Epidermal melanocyte (primary cell): ENCODE measurements at regions not wholly inside any gene's neighbourhood (a gene's known extent, or its start where the extent isn't known, plus 50 kb on each side); places are given as distances from the start of the nearest gene placed in this dataset.
A peak's percentile ranks its signal among the peaks of the same experiment; 100 is the strongest.
"Not testable (repeated sequence)": the region's sequence is repeated elsewhere in the genome, so short reads cannot be mapped to it uniquely, and the experiment has no call there.

Experiments
- DNase-seq: peaks from one replicate; pipeline ENCODE4 v3.0.0; 2011; ENCODE audit warnings: low spot score; ENCODE audit not compliant: insufficient read length

GRCh38 chrX:84611843-84612636 is 109.8 kb upstream of the HDX start:
- DNase-seq, result no peak

- DNase-seq, result no peak
Observed at GRCh38 chrX:84634201-84634782, 132.0 kb upstream of the HDX start.

GRCh38 chrX:84666086-84666485 is 163.8 kb upstream of the HDX start:
- no peak for DNase-seq

GRCh38 chrX:84690228-84690627 is 188.0 kb upstream of the HDX start:
- DNase-seq, result no peak

GRCh38 chrX:84709987-84710386 is 207.7 kb upstream of the HDX start:
- DNase-seq, result no peak

- no peak for DNase-seq
Observed at GRCh38 chrX:84710611-84711010, 208.4 kb upstream of the HDX start.

GRCh38 chrX:84712621-84713020 is 210.4 kb upstream of the HDX start:
- DNase-seq, result no peak

GRCh38 chrX:84715315-84715714 is 213.1 kb upstream of the HDX start:
- no peak for DNase-seq

GRCh38 chrX:84717343-84717742 is 215.1 kb upstream of the HDX start:
- DNase-seq, result no peak

GRCh38 chrX:84721416-84721815 is 219.2 kb upstream of the HDX start:
- no peak for DNase-seq

GRCh38 chrX:84724576-84724975 is 222.3 kb upstream of the HDX start:
- no peak for DNase-seq

GRCh38 chrX:84729408-84729807 is 227.2 kb upstream of the HDX start:
- DNase-seq, result no peak

- DNase-seq, result peak; percentile 17
Observed at GRCh38 chrX:84729809-84730208, 227.6 kb upstream of the HDX start.

- no peak for DNase-seq
Observed at GRCh38 chrX:84735025-84735424, 232.8 kb upstream of the HDX start.

GRCh38 chrX:84737471-84737871 is 235.2 kb upstream of the HDX start:
- DNase-seq, result no peak

- peak; percentile 14 for DNase-seq
Observed at GRCh38 chrX:84747516-84747915, 245.3 kb upstream of the HDX start.

GRCh38 chrX:84748965-84749656 is 246.9 kb upstream of the HDX start:
- DNase-seq, result no peak

GRCh38 chrX:84760560-84760959 is 243.1 kb upstream of the APOOL start:
- DNase-seq, result no peak

- DNase-seq, result no peak
Observed at GRCh38 chrX:84796321-84796720, 207.4 kb upstream of the APOOL start.

- DNase-seq, result no peak
Observed at GRCh38 chrX:84830836-84831235, 172.8 kb upstream of the APOOL start.

- not testable (repeated sequence) for DNase-seq
Observed at GRCh38 chrX:84846541-84846940, 157.1 kb upstream of the APOOL start.

GRCh38 chrX:84851183-84851582 is 152.5 kb upstream of the APOOL start:
- not testable (repeated sequence) for DNase-seq

GRCh38 chrX:84856791-84857190 is 146.9 kb upstream of the APOOL start:
- not testable (repeated sequence) for DNase-seq
